ENCODE measurements at regions not wholly inside any gene's neighbourhood (a gene's known extent, or its start where the extent isn't known, plus 50 kb on each side); places are given as distances from the start of the nearest gene placed in this dataset.
"Not testable (repeated sequence)": the region's sequence is repeated elsewhere in the genome, so short reads cannot be mapped to it uniquely, and the experiment has no call there.

- DNase-seq, result no peak
Observed at GRCh38 chr4:18480342-18480741, 458.8 kb upstream of the LCORL start.

DNA sequence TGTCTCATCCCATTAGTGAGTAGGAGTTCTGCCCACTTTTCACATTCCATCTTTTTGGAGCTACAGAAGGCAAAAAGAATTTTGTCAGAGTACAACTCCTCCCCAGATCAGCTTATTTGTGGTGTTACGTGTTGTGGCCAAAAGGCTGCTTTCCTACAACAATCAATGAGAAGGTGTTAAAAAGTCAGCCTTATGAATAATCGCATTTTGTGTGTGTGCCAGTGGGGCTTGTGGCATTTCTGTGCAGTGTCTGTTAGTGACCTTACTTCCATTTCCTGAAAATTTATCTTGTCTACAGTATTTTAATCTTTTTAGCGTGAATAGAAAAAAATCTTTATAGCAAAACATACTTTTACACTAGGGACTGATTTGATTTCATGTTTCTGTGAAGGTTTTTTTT, 458.3 kb upstream of the LCORL start:
- no peak for DNase-seq

DNA sequence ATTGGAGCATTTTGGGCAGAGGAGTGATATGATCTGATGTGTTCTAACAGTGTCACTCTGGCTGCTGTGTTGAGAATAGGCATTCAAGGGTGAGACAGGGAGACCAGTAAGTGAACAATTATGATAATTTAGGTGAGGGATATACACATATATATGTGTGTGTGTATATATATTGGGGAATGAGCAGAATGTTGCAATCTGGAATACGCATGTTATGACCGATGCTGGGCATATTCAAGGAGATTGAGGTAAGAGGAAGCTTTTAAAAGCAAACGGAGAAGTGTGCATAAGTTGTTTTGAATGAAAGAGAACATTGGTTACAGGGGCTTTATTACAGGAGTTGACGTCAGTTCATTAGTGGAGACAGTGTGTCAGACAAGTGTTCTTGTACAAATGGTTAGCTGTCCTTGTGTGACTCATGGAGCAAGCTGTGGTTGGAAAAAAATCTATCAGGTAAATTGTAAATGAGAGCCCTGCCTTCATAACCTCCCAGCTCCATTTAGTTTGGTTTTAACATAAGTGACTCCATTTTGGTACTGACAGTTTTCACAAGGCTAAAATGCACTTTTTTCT, 442.5 kb upstream of the LCORL start:
- no peak for DNase-seq

DNA sequence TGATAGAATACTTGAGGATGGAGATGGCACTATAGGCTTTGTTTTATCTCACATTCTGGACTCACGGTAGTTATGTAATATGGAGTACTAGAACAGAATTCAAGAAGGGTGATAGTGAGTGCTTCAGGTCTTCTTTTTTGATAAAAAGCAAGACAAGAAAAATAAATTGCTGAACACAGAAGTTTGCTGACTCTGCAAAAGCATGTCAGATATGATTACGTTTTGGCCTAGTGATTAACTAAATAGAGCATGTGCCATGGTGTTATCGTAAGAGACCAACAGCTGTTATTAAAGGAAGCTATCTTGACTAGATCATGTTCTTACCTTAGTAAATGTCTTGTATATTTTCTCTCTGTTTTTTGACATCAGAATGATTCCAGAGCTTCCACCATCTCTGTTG, 436.9 kb upstream of the LCORL start:
- DNase-seq, result no peak

GRCh38 chr4:18454349-18454748, 432.8 kb upstream of the LCORL start:
- DNase-seq, result no peak

GRCh38 chr4:18445110-18445509, 423.6 kb upstream of the LCORL start:
- DNase-seq, result no peak

- DNase-seq, result no peak
Observed at GRCh38 chr4:18444206-18444605, 422.7 kb upstream of the LCORL start.

GRCh38 chr4:18442957-18443356, 421.4 kb upstream of the LCORL start:
- DNase-seq, result no peak

DNA sequence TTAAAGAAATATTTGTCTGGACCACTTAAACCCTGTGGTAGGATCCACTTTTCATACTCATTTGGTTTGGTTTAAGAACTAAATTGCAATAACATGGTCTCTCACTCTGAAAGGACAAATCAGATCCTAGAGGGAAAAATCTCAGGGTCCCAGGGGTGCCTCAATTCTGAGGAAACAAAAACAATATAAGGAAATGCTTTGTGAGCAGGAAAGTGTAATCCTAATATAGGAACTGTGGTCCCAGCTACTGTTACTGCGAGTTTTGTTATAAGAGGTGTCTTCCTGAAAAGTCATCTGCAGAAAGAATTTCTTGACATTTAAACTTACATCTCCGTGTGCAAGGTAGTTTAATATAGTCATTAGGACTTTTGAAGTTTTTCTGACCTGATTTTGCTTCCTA, 420.1 kb upstream of the LCORL start:
- DNase-seq, result no peak

DNA sequence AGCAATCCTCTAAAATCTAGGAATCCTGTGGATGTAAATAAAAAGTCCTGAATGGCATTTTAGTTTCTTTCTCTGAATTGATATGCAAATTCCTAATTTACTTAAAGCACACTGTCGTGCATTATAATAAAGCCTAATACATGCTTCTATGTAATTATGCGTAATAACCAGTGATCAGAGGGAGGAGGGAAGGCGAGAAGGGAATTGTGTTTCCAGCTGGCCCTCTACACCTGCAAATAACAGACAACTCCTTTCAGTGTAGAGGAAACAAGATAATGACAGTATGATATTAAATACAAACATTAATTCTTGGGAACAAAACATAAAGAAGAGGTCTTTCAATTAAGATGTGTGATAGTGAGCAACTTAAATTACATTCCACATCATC, 419.6 kb upstream of the LCORL start:
- no peak for DNase-seq

DNA sequence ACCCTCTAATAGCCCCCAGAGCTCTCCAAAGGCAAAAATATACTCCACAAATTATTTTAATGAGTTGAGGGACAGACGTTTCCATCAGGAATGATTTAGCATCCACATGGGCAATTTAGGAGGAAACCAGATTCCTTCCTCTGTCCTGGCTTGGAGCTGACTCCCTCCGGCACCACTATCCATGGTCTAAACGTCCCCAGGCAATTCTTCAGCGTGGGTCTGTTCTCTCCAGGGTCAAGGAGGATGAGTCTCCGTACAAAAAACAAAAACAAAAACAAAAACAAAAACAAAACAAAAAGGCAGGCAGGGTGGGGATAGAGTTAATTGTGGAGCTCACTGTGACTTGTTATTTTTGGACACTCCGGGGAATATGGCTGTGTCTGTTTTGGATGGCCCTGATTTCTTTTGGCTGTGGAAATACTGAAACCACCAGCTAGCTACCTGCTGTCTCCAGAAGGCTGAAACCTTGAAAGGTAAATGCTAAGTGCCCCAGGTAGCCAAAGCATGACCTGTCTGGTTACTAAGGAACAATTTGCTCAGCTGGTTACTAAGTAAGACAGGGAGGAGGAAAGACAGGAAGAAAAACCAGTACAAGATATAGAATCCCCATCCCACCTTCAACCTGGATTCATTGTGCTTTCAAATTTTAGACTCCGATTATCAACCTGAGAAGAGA, 419.1 kb upstream of the LCORL start:
- no peak for DNase-seq

DNA sequence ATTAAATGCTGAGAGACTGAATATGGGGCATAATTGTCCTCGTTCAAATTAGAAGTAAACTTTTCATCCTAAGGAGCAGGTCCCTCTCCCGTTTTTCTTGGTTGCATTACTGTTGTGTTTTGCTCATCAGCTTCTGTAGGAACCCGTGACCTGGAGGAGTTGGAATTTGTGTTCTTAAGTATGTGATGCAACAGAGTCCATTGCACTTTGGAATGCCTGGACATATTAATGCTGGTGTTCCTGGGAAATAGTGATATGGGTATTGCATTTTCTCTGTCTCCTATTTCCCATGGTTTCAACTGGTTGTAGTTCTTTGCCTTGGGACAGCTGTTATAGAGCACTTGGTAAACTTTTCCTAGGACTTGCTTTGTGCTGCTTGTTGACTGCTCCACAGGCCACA, 417.8 kb upstream of the LCORL start:
- DNase-seq, result no peak

- DNase-seq, result no peak
Observed at GRCh38 chr4:18435781-18436180, 414.2 kb upstream of the LCORL start.

DNA sequence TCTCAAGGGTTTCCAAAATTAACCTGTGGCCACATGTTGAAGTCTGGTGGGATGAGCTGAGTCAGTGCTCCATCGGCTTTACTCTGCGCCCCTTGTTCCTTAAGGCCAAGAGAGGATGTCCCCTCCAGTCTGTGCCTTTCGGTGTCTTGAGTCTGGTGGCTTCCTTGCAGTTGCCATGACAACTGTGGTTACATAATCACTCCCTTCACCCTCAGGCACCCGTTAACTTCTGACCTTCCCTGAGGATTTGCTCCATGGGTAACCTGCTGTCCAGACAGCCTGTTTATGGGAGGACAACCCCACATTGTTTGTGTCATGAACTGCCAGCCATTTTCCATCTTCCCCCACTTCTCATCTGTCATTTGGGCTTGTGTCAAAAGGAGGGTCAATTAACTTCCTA, 401.1 kb upstream of the LCORL start:
- DNase-seq, result no peak

GRCh38 chr4:18421519-18421918, 400.0 kb upstream of the LCORL start:
- no peak for DNase-seq

DNA sequence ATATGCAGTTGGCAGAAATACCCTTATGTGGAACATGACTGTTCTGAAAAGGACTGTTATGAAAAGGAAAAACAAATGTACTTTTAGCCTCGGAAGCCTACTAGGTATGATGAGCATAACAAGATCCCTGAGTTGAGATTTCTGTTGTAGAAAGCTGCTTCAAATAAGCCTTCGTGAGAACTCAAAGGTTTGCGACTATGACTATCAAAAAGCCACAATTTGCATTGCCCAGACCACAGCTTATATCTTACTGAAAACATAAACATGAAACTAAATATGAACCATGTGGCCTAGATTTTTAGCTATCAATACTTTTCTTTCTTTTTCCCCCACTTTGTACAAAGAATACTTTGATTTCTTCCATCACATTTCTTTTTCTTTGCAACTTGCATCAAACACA, 398.2 kb upstream of the LCORL start:
- DNase-seq, result no peak

DNA sequence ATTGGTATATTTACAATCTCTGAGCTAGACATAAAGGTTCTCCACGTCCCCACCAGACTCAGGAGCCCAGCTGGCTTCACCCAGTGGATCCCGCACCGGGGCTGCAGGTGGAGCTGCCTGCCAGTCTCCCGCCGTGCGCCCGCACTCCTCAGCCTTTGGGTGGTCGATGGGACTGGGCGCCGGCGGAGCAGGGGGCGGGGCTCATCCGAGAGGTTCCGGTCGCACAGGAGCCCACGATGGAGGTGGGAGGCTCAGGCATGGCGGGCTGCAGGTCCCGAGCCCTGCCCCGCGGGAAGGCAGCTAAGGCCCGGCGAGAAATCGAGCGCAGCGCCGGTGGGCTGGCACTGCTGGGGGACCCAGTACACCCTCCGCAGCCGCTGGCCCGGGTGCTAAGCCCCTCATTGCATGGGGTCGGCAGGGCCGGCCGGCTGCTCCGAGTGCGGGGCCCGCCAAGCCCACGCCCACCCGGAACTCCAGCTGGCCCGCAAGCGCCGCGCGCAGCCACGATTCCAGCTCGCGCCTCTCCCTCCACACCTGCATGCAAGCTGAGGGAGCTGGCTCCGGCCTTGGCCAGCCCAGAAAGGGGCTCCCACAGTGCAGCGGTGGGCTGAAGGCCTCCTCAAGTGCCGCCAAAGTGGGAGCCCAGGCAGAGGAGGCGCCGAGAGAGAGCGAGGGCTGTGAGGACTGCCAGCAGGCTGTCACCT, 396.8 kb upstream of the LCORL start:
- DNase-seq, result not testable (repeated sequence)

GRCh38 chr4:18417651-18418050, 396.1 kb upstream of the LCORL start:
- DNase-seq, result not testable (repeated sequence)

DNA sequence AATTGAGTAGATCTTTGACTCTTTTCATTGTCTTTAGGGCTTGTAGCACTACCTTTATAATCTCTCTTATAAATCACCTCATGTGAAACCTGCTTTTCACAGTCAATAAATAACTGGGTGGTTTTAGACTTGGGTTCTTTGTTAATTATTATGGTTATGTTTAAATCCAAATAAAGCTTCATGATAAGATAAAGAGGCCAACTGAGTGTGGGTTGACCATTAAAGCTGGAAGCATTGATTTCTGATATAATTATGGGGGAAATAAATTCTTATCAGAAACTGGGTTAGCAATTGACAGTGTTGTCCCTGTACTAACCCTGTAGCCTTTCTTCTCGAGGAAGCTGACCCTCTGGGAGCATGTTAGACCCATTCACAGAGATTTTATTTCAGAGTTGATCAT, 384.7 kb upstream of the LCORL start:
- DNase-seq, result no peak

DNA sequence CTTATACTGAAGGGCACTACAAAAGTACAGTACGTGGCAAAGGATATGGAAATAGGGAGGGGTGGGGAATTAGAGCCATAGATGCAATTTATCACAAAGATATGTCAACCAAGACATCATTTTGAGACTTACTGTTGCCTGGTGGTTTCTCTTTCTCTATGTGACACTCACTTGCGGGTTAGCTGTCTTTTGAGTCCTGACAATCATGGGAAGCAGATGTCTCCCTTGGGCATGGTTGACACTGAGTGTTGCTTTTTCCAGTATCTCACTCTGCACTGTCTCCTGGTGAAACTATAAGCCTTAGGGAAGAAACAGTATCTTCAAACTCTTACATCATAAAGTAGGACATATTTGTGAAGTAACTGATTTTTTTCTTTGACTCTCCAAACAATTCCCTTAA, 383.5 kb upstream of the LCORL start:
- DNase-seq, result no peak

DNA sequence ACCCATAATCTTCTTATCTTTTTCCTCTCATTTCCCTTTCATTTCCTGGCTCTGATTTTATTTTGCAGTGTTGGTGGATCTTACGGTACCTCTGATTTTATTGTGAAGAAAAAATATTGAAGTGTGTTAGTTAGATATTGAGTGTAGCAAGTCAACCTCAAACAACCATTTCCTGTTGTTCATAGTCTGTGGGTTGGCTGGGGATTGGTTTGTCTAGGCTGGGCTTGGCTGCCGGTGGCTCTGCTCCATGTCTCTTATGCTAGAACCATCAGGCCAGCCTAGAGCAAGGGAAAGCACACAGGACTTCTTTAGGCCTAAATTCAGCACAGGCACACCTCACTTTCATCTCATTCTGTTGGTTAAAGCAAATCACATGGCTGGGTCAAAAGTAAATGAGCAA, 383.1 kb upstream of the LCORL start:
- no peak for DNase-seq

- DNase-seq, result no peak
Observed at GRCh38 chr4:18403327-18403726, 381.8 kb upstream of the LCORL start.

DNA sequence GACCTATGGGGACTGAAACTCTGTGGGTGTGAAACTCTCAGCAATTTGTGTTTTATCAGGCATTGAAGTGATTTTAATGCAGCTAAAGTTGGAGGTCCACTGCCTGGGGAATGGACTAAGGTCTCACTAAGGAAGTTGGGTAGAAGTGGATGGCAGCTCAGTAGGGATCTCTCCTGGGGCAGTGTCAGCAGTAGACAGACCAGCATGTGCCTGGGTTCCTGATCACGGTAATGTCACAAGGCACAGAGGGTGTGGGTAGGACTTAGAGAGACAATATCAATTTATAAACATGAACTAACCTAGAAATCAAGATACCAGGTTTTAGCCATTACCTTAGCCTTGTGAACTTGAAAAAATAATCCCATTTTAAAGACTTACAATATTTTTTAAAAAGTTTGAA, 380.3 kb upstream of the LCORL start:
- DNase-seq, result no peak

GRCh38 chr4:18401425-18401824, 379.9 kb upstream of the LCORL start:
- no peak for DNase-seq

- no peak for DNase-seq
Observed at GRCh38 chr4:18398661-18399060, 377.1 kb upstream of the LCORL start.

All from OCI-M1 (cell line).